Mesenchymal stem cell (in vitro differentiated cells and primary cell): ENCODE measurements at regions not wholly inside any gene's neighbourhood (a gene's known extent, or its start where the extent isn't known, plus 50 kb on each side); places are given as distances from the start of the nearest gene placed in this dataset.

ENCODE experiments used
- DNase-seq: peaks from one replicate; pipeline ENCODE4 v3.0.0-alpha.2; 2013
- H2AFZ ChIP-seq: one replicate; pipeline ENCODE4 v1.6.1; 2013; ENCODE audit warnings: low read depth, mild to moderate bottlenecking, control low read depth, inconsistent platforms, low read length, moderate library complexity
- H2AK5ac ChIP-seq: 2 replicates; pipeline ENCODE4 v1.6.1; 2013; ENCODE audit warnings: low read length, moderate library complexity, mild to moderate bottlenecking, inconsistent platforms; ENCODE audit not compliant: severe bottlenecking
- H2BK120ac ChIP-seq: one replicate; pipeline ENCODE4 v1.6.1; 2013; ENCODE audit warnings: low read depth, mild to moderate bottlenecking, inconsistent platforms, low read length, moderate library complexity
- H2BK12ac ChIP-seq, 2 experiments: one replicate each; pipeline ENCODE4 v1.6.1; 2013; ENCODE audit warnings: inconsistent platforms in 2 of 2, low read length in 2 of 2, mild to moderate bottlenecking in 2 of 2, moderate library complexity in 2 of 2, control low read depth in 1 of 2
- H2BK15ac ChIP-seq: one replicate; pipeline ENCODE4 v1.6.1; 2013; ENCODE audit warnings: mild to moderate bottlenecking, low read depth, inconsistent platforms; ENCODE audit not compliant: poor library complexity, severe bottlenecking
- H2BK5ac ChIP-seq: 2 replicates; pipeline ENCODE4 v1.6.1; 2013; ENCODE audit warnings: low read depth, mild to moderate bottlenecking, low read length, control low read depth, inconsistent platforms; ENCODE audit not compliant: poor library complexity, severe bottlenecking
- H3K14ac ChIP-seq, 2 experiments: one replicate each; pipeline ENCODE4 v1.6.1; 2013; ENCODE audit warnings: inconsistent platforms in 2 of 2, low read length in 2 of 2, control low read depth in 1 of 2, mild to moderate bottlenecking in 1 of 2, moderate library complexity in 1 of 2
- H3K18ac ChIP-seq, 2 experiments: one replicate each; pipeline ENCODE4 v1.6.1; 2013; ENCODE audit warnings: inconsistent platforms in 2 of 2, low read length in 2 of 2, control low read depth in 1 of 2, low read depth in 1 of 2, mild to moderate bottlenecking in 1 of 2
- H3K23ac ChIP-seq, 2 experiments: one replicate each; pipeline ENCODE4 v1.6.1; 2013; ENCODE audit warnings: inconsistent platforms in 2 of 2, low read length in 2 of 2, mild to moderate bottlenecking in 2 of 2, moderate library complexity in 2 of 2, control low read depth in 1 of 2
- H3K27ac ChIP-seq: 2 replicates; pipeline ENCODE4 v1.5.1; 2013; ENCODE audit warnings: mild to moderate bottlenecking, moderate library complexity, low read length, control low read depth, inconsistent platforms; ENCODE audit not compliant: poor library complexity, severe bottlenecking
- H3K27me3 ChIP-seq, 2 experiments: 2 replicates each; pipeline versions ENCODE4 v1.6.1 to v1.7.0; 2013; ENCODE audit warnings: low read length in 2 of 2, mild to moderate bottlenecking in 2 of 2, moderate library complexity in 2 of 2, control low read depth in 1 of 2, inconsistent platforms in 1 of 2; ENCODE audit not compliant: control insufficient read depth in 1 of 2, insufficient read depth in 1 of 2
- H3K36me3 ChIP-seq, 2 experiments: 2 replicates each; pipeline versions ENCODE4 v1.6.1 to v1.7.0; 2013; ENCODE audit warnings: low read length in 2 of 2, control low read depth in 1 of 2, inconsistent platforms in 1 of 2, low read depth in 1 of 2, mild to moderate bottlenecking in 1 of 2; ENCODE audit not compliant: insufficient read depth in 2 of 2, control insufficient read depth in 1 of 2
- H3K4ac ChIP-seq, 2 experiments: one replicate each; pipeline ENCODE4 v1.6.1; 2013; ENCODE audit warnings: inconsistent platforms in 2 of 2, low read length in 2 of 2, mild to moderate bottlenecking in 2 of 2, moderate library complexity in 2 of 2, control low read depth in 1 of 2, low read depth in 1 of 2
- H3K4me1 ChIP-seq: 2 replicates; pipeline ENCODE4 v1.6.1; 2013; ENCODE audit warnings: low read depth, low read length, control low read depth; ENCODE audit not compliant: control insufficient read depth, insufficient read depth
- H3K4me2 ChIP-seq: 2 replicates; pipeline ENCODE4 v1.6.1; 2013; ENCODE audit warnings: low read length, mild to moderate bottlenecking, inconsistent platforms; ENCODE audit not compliant: poor library complexity, severe bottlenecking
- H3K4me3 ChIP-seq, 2 experiments: 2 replicates each; pipeline versions ENCODE4 v1.5.1 to v1.7.0; 2013; ENCODE audit warnings: low read length in 2 of 2, mild to moderate bottlenecking in 2 of 2, control low read depth in 1 of 2, low read depth in 1 of 2; ENCODE audit not compliant: insufficient read depth in 1 of 2
- H3K79me1 ChIP-seq: replicated peaks from 2 replicates; pipeline ENCODE4 v1.6.1; 2013; ENCODE audit warnings: mild to moderate bottlenecking, control low read depth, low read length, inconsistent platforms; ENCODE audit not compliant: poor library complexity, severe bottlenecking
- H3K9ac ChIP-seq: 2 replicates; pipeline ENCODE4 v1.7.0; 2013; ENCODE audit warnings: mild to moderate bottlenecking, low read length, moderate library complexity
- H3K9me3 ChIP-seq: 2 replicates; pipeline ENCODE4 v1.7.0; 2013; ENCODE audit warnings: mild to moderate bottlenecking, low read length; ENCODE audit not compliant: control insufficient read depth
- H4K8ac ChIP-seq: one replicate; pipeline ENCODE4 v1.6.1; 2013; ENCODE audit warnings: inconsistent platforms, mild to moderate bottlenecking, low read length, moderate library complexity
- H4K91ac ChIP-seq: one replicate; pipeline ENCODE4 v1.6.1; 2013; ENCODE audit warnings: mild to moderate bottlenecking, low read length, inconsistent platforms
- WGBS: methylation state at CpG from one replicate; pipeline ENCODE4 v1.1.7; 2013; ENCODE audit warnings: mixed read lengths; 5-methylcytosine and 5-hydroxymethylcytosine counted together

DNA sequence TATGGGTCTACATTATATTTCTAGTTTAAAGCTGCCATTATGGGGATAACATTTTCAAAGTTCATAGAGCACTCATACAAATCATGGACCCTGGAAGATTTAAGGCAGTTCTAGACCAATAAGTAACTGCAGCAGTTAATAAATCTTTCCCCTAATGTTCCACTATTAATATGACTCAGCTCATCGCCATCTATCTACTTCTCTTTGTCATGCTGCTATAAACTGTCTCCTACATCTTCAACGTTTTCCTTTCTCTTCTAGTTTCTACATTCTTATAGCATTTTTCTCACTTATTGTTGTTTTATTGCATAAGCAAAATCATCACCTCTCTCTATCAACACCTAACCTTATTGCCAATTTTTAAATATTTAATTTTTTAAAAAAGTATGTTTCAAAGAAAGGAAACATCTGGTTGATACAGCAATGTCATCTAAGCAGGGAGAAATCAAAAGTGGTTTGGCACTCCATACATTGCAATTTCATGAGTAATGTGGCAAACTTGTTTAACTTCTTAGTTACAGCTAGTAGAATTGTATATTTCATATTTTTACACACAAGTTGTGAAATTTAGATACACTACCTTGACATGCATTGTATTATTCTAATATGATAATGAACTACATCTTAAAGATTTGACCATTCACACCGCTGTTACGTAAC is 1500.4 kb upstream of the MIR17HG start:
- Histone ChIP-seq H2BK12ac (no peak overlapping the region), H4K8ac (no peak overlapping the region), H3K18ac (no peak overlapping the region), H3K4me3 (no peak overlapping the region), H3K9me3 (peaks cover 3% of the 10 kb centered on the region), H3K14ac (no peak overlapping the region), H4K91ac (no peak overlapping the region), H3K9ac (no peak overlapping the region), H3K27me3 (no peaks in the 10 kb centered on the region), H3K36me3 (no peaks in the 10 kb centered on the region), H3K27ac (no peak overlapping the region), H2AFZ (no peak overlapping the region), H3K79me1 (no peaks in the 10 kb centered on the region), H3K4ac (no peak overlapping the region), H2BK5ac (no peak overlapping the region), H2BK15ac (no peak overlapping the region), H3K4me1 (no peaks in the 10 kb centered on the region), H3K4me2 (no peak overlapping the region), H3K23ac (no peak overlapping the region), H2AK5ac (no peak overlapping the region), H2BK120ac (no peak overlapping the region)
- peak; percentile 41 for DNase-seq
- 34% methylated on average over 2 of the region's 4 CpGs for WGBS

DNA sequence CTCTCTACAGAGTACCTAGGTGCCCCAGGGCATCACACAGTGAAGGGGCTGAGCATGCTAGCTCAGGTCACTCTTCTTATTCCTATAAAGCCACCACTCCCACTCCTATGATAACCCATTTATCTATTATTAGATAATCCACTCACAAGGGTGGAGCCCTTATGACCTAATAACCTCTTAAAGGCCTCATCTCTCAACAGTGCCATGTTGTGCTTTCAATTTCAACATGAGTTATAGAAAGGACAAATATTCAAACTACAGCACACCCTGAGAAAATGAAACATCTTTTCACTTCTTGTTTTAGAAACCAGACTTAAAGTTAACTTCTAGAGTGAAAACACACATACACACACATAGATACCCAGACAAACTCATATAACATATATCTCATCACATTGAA is 1494.9 kb upstream of the MIR17HG start:
- no peak overlapping the region for H3K23ac ChIP-seq
- no peaks in the 10 kb centered on the region for H3K27me3 ChIP-seq
- no peak overlapping the region for H3K27ac ChIP-seq
- H2BK15ac ChIP-seq, result no peak overlapping the region
- H2AK5ac ChIP-seq, result no peak overlapping the region
- H3K4me3 ChIP-seq, result no peak overlapping the region
- H2BK120ac ChIP-seq, result no peak overlapping the region
- no peak overlapping the region for H4K91ac ChIP-seq
- H2BK5ac ChIP-seq, result no peak overlapping the region
- no peaks in the 10 kb centered on the region for H3K36me3 ChIP-seq
- H3K9ac ChIP-seq, result no peak overlapping the region
- no peaks in the 10 kb centered on the region for H3K9me3 ChIP-seq
- H3K4me1 ChIP-seq, result no peaks in the 10 kb centered on the region
- DNase-seq, result no peak
- H3K4me2 ChIP-seq, result no peak overlapping the region
- H2BK12ac ChIP-seq, result no peak overlapping the region
- H3K18ac ChIP-seq, result no peak overlapping the region
- H4K8ac ChIP-seq, result no peak overlapping the region
- H3K4ac ChIP-seq, result no peak overlapping the region
- no peak overlapping the region for H2AFZ ChIP-seq
- no peaks in the 10 kb centered on the region for H3K79me1 ChIP-seq
- H3K14ac ChIP-seq, result no peak overlapping the region

DNA sequence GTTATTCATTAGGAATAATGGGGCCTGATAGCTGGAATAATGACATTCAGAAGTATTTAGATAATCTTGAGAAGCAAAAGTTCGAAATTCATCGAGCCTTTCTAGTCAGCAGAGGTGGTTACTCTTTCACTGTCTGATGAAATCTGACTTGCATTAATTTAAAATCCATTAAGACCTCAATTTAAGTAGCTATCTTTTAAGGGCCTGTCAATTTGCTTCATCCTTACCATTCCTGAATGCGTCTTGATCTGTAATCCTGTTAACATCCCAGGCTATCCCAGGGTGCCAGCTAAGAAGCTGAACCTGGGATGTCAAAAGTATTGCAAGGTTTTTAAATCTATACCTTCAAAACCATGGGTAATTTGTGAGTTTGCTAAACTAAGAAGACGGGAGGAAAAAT is 1491.0 kb upstream of the MIR17HG start:
- no peak overlapping the region for H4K91ac ChIP-seq
- no peaks in the 10 kb centered on the region for H3K36me3 ChIP-seq
- WGBS, result 72% methylated on average over 3 of the region's 4 CpGs
- H3K79me1 ChIP-seq, result no peaks in the 10 kb centered on the region
- no peak overlapping the region for H4K8ac ChIP-seq
- no peak overlapping the region for H3K4me3 ChIP-seq
- H2BK120ac ChIP-seq, result no peak overlapping the region
- H2BK5ac ChIP-seq, result no peak overlapping the region
- no peak overlapping the region for H2AK5ac ChIP-seq
- no peak overlapping the region for H3K18ac ChIP-seq
- H3K4me1 ChIP-seq, result no peaks in the 10 kb centered on the region
- H2BK12ac ChIP-seq, result no peak overlapping the region
- no peak overlapping the region for H3K14ac ChIP-seq
- H3K27ac ChIP-seq, result no peak overlapping the region
- no peak overlapping the region for H3K23ac ChIP-seq
- DNase-seq, result no peak
- no peak overlapping the region for H3K9ac ChIP-seq
- H3K4me2 ChIP-seq, result no peak overlapping the region
- no peak overlapping the region for H3K4ac ChIP-seq
- H2AFZ ChIP-seq, result no peak overlapping the region
- no peaks in the 10 kb centered on the region for H3K9me3 ChIP-seq
- no peaks in the 10 kb centered on the region for H3K27me3 ChIP-seq
- no peak overlapping the region for H2BK15ac ChIP-seq

DNA sequence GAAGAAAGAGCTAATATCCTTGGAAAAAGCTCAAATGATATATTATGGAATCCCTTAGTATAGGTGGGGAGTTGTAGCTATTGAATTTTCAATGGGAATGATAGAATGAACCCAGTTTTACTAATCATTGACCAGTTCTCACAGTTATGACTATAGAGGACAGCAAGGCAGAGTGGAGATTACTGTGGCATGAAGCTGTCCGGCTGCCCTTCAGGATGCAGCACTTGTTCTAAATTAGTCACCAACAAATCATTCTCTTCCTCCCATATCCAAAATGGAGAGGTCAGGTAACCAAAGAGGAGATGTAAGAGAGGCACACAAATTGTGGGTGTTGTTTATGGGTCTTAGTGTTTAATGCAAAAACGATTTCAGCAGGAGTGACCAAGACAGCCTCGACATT is 1490.0 kb upstream of the MIR17HG start:
- H3K79me1 ChIP-seq, result no peaks in the 10 kb centered on the region
- no peak overlapping the region for H3K18ac ChIP-seq
- no peaks in the 10 kb centered on the region for H3K9me3 ChIP-seq
- no peak overlapping the region for H2BK12ac ChIP-seq
- no peak for DNase-seq
- no peak overlapping the region for H3K4ac ChIP-seq
- no peak overlapping the region for H4K8ac ChIP-seq
- H3K4me2 ChIP-seq, result no peak overlapping the region
- H2BK5ac ChIP-seq, result no peak overlapping the region
- H2AFZ ChIP-seq, result no peak overlapping the region
- no peak overlapping the region for H3K27ac ChIP-seq
- no peaks in the 10 kb centered on the region for H3K36me3 ChIP-seq
- H2BK15ac ChIP-seq, result no peak overlapping the region
- no peak overlapping the region for H3K23ac ChIP-seq
- H2BK120ac ChIP-seq, result no peak overlapping the region
- no peak overlapping the region for H2AK5ac ChIP-seq
- no CpG with 5 or more reads among the region's 3 CpGs for WGBS
- H3K14ac ChIP-seq, result no peak overlapping the region
- no peaks in the 10 kb centered on the region for H3K4me1 ChIP-seq
- H3K4me3 ChIP-seq, result no peak overlapping the region
- H3K27me3 ChIP-seq, result no peaks in the 10 kb centered on the region
- H3K9ac ChIP-seq, result no peak overlapping the region
- no peak overlapping the region for H4K91ac ChIP-seq
